GM12878 (cell line): ENCODE measurements at regions not wholly inside any gene's neighbourhood (a gene's known extent, or its start where the extent isn't known, plus 50 kb on each side); places are given as distances from the start of the nearest gene placed in this dataset.

Experiments
- ATAC-seq: fragments of 200-7000 bp; cut with Tn5 transposase; 3 replicates; pipeline ENCODE4 v1.9.1; 2020; ENCODE audit warnings: mild to moderate bottlenecking, moderate library complexity
- BruUV-seq: library from RNA; stranded (reverse); fragments of 400-500 nt; replicated peaks from 2 replicates; lab custom pipeline; 2021; lab: Mats Ljungman, UMichigan
- CTCF ChIA-PET: fragments of 300-600 bp; sonication (Branson Sonifier 250); formaldehyde crosslinking; extraction: SDS; loops from one replicate; lab custom pipeline; 2021; ENCODE audit warnings: inconsistent platforms; lab: Yijun Ruan, JAX
- POLR2A ChIA-PET: fragments of 350-600 bp; formaldehyde crosslinking; extraction: SDS; loops from one replicate; lab custom pipeline; 2021; ENCODE audit warnings: inconsistent platforms; lab: Charles Lee
- RAD21 ChIA-PET: fragments of 300-600 bp; sonication (Branson Sonifier 250); formaldehyde crosslinking; loops from one replicate; lab custom pipeline; 2023; ENCODE audit warnings: antibody characterized with exemption; ENCODE audit not compliant: unreplicated experiment; lab: Charles Lee
- SMC1A ChIA-PET: fragments of 300-600 bp; sonication (Branson Sonifier 250); formaldehyde crosslinking; loops from one replicate; lab custom pipeline; 2023; ENCODE audit not compliant: unreplicated experiment, uncharacterized antibody; lab: Charles Lee
- DNase-seq: peaks from one replicate; pipeline ENCODE4 v3.0.0-alpha.2; 2011; ENCODE audit warnings: low read depth, low spot score
- FAIRE-seq: peaks from 3 replicates; lab custom pipeline; 2011; peaks lifted over from hg19 to GRCh38; lab: Jason Lieb, UNC
- H2AFZ ChIP-seq: 2 replicates; pipeline ENCODE4 v1.6.0; 2011; ENCODE audit warnings: low read depth, low read length, control low read depth; ENCODE audit not compliant: control insufficient read depth
- H3K27ac ChIP-seq: 2 replicates; pipeline ENCODE4 v1.5.1; 2011; ENCODE audit warnings: control low read depth; ENCODE audit not compliant: control insufficient read depth, insufficient read depth
- H3K27me3 ChIP-seq, 2 experiments: replicated peaks in 1 of 2; 2 replicates each; pipeline versions ENCODE4 v1.6.0 to v1.6.1; 2011; ENCODE audit warnings: low read length in 1 of 2; ENCODE audit not compliant: control insufficient read depth in 2 of 2, insufficient read depth in 2 of 2
- H3K36me3 ChIP-seq, 2 experiments: 2 replicates each; pipeline ENCODE4 v1.5.1; 2011; ENCODE audit warnings: low read length in 1 of 2; ENCODE audit not compliant: control insufficient read depth in 2 of 2, insufficient read depth in 2 of 2
- H3K4me1 ChIP-seq: 2 replicates; pipeline ENCODE4 v1.6.1; 2011; ENCODE audit warnings: mild to moderate bottlenecking, low read length, moderate library complexity, mixed read lengths; ENCODE audit not compliant: control insufficient read depth, insufficient read depth
- H3K4me2 ChIP-seq: 2 replicates; pipeline ENCODE4 v1.6.0; 2011; ENCODE audit warnings: control low read depth; ENCODE audit not compliant: control insufficient read depth, insufficient read depth
- H3K4me3 ChIP-seq: fragments of 200-600 bp; sonication (generic); 2 replicates; pipeline ENCODE4 v1.5.1; 2016
- H3K79me2 ChIP-seq: 2 replicates; pipeline ENCODE4 v1.6.0; 2011; ENCODE audit warnings: low read length; ENCODE audit not compliant: control insufficient read depth, insufficient read depth
- H3K9ac ChIP-seq: 2 replicates; pipeline ENCODE4 v1.8.0; 2011; ENCODE audit warnings: low read length, control low read depth, mixed read lengths; ENCODE audit not compliant: control insufficient read depth, insufficient read depth
- H3K9me3 ChIP-seq: replicated peaks from 3 replicates; pipeline ENCODE4 v1.5.1; 2011; ENCODE audit warnings: mild to moderate bottlenecking, low read length; ENCODE audit not compliant: control insufficient read depth, insufficient read depth
- H4K20me1 ChIP-seq: 2 replicates; pipeline ENCODE4 v1.6.0; 2011; ENCODE audit not compliant: control insufficient read depth, insufficient read depth
- ATF3 ChIP-seq: IDR thresholded peaks from 2 replicates; pipeline ENCODE4 v1.6.1; 2011; ENCODE audit warnings: low read depth, mild to moderate bottlenecking, low read length, moderate library complexity, borderline replicate concordance; ENCODE audit errors: extremely low read depth
- CHD2 ChIP-seq: IDR thresholded peaks from 2 replicates; pipeline ENCODE4 v1.6.1; 2011; ENCODE audit warnings: low read depth, low read length, improper control_type of control experiment, borderline replicate concordance
- E4F1 ChIP-seq: fragments of 450-650 bp; IDR thresholded peaks from 2 replicates; pipeline ENCODE4 v1.6.1; 2018; ENCODE audit warnings: borderline replicate concordance, mild to moderate bottlenecking; ENCODE audit not compliant: partially characterized antibody
- MEF2A ChIP-seq: IDR thresholded peaks from 2 replicates; pipeline ENCODE4 v1.6.1; 2011; ENCODE audit warnings: low read depth, mild to moderate bottlenecking, low read length, moderate library complexity; ENCODE audit not compliant: insufficient read depth
- RELB ChIP-seq: fragments of 450-650 bp; IDR thresholded peaks from 2 replicates; pipeline ENCODE4 v1.6.1; 2017; ENCODE audit warnings: low read depth, mild to moderate bottlenecking, moderate library complexity
- STAT1 ChIP-seq: fragments of 450-650 bp; conservative IDR thresholded peaks from 2 replicates; pipeline ENCODE4 v1.6.1; 2014; ENCODE audit warnings: antibody characterized with exemption, mild to moderate bottlenecking
- TAF1 ChIP-seq: IDR thresholded peaks from 2 replicates; pipeline ENCODE4 v1.6.1; 2011; ENCODE audit warnings: mild to moderate bottlenecking, low read depth, low read length, borderline replicate concordance
- YBX1 ChIP-seq: fragments of 450-650 bp; IDR thresholded peaks from 2 replicates; pipeline ENCODE4 v1.6.1; 2016; ENCODE audit warnings: antibody characterized with exemption
- WGBS: methylation state at CpG from one replicate; pipeline ENCODE4 v1.1.6; 2016; ENCODE audit warnings: low lambda C conversion rate; ENCODE audit not compliant: insufficient replicate concordance, insufficient coverage; ENCODE audit errors: missing lambda C conversion rate; 5-methylcytosine and 5-hydroxymethylcytosine counted together
- in situ Hi-C: fragments of 300-500 bp; cut with MboI; formaldehyde crosslinking; loops from 9 replicates; pipeline ENCODE4 v1.14.3; 2018; ENCODE audit warnings: mixed read lengths
- intact Hi-C: fragments of 100-400 bp; cut with micrococcal nuclease; formaldehyde crosslinking; loops from one replicate; pipeline ENCODE4 v1.14.2; 2022; ENCODE audit not compliant: unreplicated experiment

- ATAC-seq = no peak
- H4K20me1 ChIP-seq = no peaks in the 10 kb centered on the region
- POLR2A ChIA-PET = no interaction called here
- no peak overlapping the region for H3K27ac ChIP-seq
- SMC1A ChIA-PET = no interaction called here
- intact Hi-C loops = no loop called here
- no peak for FAIRE-seq
- no peaks in the 10 kb centered on the region for H3K36me3 ChIP-seq
- no peak overlapping the region for H3K9ac ChIP-seq
- H3K4me2 ChIP-seq = no peak overlapping the region
- CTCF ChIA-PET = no interaction called here
- no TSS peak for BruUV-seq
- no peaks in the 10 kb centered on the region for H3K9me3 ChIP-seq
- no peak overlapping the region for H3K4me3 ChIP-seq
- no peak for DNase-seq
- no peaks in the 10 kb centered on the region for H3K79me2 ChIP-seq
- RAD21 ChIA-PET = no interaction called here
- no peaks in the 10 kb centered on the region for H3K4me1 ChIP-seq
- in situ Hi-C loops = no loop called here
- H3K27me3 ChIP-seq = no peaks in the 10 kb centered on the region
- 22% methylated on average over 4 of the region's 4 CpGs for WGBS
- H2AFZ ChIP-seq = no peak overlapping the region
- TF ChIP-seq TAF1 (no peak), E4F1 (no peak), MEF2A (no peak), RELB (no peak), ATF3 (no peak), CHD2 (no peak), STAT1 (no peak), YBX1 (no peak)
- TF ChIP-seq, all 136 proteins: peak for 0
Measured at GRCh38 chr4:31141095-31141831, 421.1 kb downstream of the PCDH7 start.
